Spinal cord (tissue), 9 donors: ENCODE measurements at regions not wholly inside any gene's neighbourhood (a gene's known extent, or its start where the extent isn't known, plus 50 kb on each side); places are given as distances from the start of the nearest gene placed in this dataset.
A peak's percentile ranks its signal among the peaks of the same experiment; 100 is the strongest.
"Not testable (repeated sequence)": the region's sequence is repeated elsewhere in the genome, so short reads cannot be mapped to it uniquely, and the experiment has no call there.

Source experiments
- DNase-seq, 6 donors: peaks; one replicate each; pipeline versions ENCODE4 v3.0.0 to v3.0.0-alpha.2; 2013 to 2015; ENCODE audit warnings: low spot score in 6 of 6, low read depth in 4 of 6
- H3K27ac ChIP-seq: one replicate; pipeline ENCODE4 v1.5.1; 2013; ENCODE audit warnings: low read depth, low read length, control low read depth
- H3K27me3 ChIP-seq: one replicate; pipeline ENCODE4 v1.6.1; 2013; ENCODE audit warnings: low read length; ENCODE audit not compliant: control insufficient read depth, insufficient read depth
- H3K36me3 ChIP-seq: one replicate; pipeline ENCODE4 v1.6.1; 2013; ENCODE audit warnings: low read length; ENCODE audit not compliant: control insufficient read depth, insufficient read depth
- H3K4me1 ChIP-seq: one replicate; pipeline ENCODE4 v1.6.1; 2013; ENCODE audit warnings: low read length; ENCODE audit not compliant: control insufficient read depth, insufficient read depth
- H3K4me3 ChIP-seq: one replicate; pipeline ENCODE4 v1.5.1; 2013; ENCODE audit warnings: low read depth, low read length, control low read depth
- H3K9me3 ChIP-seq: one replicate; pipeline ENCODE4 v1.6.1; 2013; ENCODE audit warnings: low read length; ENCODE audit not compliant: control insufficient read depth, insufficient read depth
- WGBS: methylation state at CpG from one replicate; pipeline ENCODE4 v1.1.5; 2013; ENCODE audit warnings: missing lambda C conversion rate; ENCODE audit not compliant: insufficient coverage; 5-methylcytosine and 5-hydroxymethylcytosine counted together
- donor health status: healthy.

DNA sequence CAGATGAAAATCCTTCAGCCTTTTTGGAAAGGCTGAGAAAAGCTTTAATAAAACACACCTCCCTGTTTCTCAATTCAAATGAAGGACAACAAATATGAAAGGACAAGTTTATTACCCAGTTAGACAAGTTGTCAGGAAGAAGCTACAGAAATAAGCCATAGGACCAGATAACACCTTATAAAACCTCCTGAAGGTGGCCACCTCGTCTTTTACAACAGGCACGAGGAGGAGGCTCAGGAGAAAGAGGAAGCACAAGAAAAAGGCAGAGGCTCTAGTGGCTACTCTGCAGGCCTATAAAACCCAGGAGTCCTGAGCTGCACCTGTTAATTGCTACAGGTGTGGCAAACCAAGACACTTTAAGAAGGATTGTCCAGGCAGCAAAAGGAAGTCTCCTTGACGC, 352.1 kb upstream of the CDH18 start:
- Histone ChIP-seq H3K4me1 (no peaks in the 10 kb centered on the region), H3K27ac (no peak overlapping the region), H3K9me3 (peaks cover 4% of the 10 kb centered on the region), H3K27me3 (no peaks in the 10 kb centered on the region), H3K4me3 (no peak overlapping the region), H3K36me3 (no peaks in the 10 kb centered on the region)
- no peak for DNase-seq
- WGBS = 96% methylated on average over 3 of the region's 3 CpGs

DNA sequence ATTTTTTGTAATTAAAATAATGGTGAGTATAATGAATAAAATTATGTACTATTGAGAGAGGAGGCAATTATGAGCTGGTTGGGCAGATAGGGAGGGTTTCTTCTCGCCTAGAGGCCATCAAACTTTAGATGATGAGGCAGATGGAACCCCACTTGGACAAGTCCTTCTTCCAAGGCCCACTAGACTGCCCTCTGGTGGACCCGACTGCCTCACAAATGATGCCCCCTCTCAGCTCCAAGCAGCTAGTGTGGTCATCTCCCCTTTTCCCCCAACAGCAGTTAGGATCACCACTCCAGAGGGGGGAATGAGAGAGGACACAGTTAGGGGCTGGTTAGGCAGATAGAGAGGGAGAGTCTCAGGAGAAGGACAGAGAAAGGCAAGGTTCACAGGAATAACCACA, 348.0 kb upstream of the CDH18 start:
- H3K27me3 ChIP-seq = no peaks in the 10 kb centered on the region
- no peaks in the 10 kb centered on the region for H3K4me1 ChIP-seq
- DNase-seq = no peak
- peaks cover 4% of the 10 kb centered on the region for H3K9me3 ChIP-seq
- no CpG with 5 or more reads among the region's 2 CpGs for WGBS
- no peaks in the 10 kb centered on the region for H3K36me3 ChIP-seq
- H3K4me3 ChIP-seq = no peak overlapping the region
- no peak overlapping the region for H3K27ac ChIP-seq

DNA sequence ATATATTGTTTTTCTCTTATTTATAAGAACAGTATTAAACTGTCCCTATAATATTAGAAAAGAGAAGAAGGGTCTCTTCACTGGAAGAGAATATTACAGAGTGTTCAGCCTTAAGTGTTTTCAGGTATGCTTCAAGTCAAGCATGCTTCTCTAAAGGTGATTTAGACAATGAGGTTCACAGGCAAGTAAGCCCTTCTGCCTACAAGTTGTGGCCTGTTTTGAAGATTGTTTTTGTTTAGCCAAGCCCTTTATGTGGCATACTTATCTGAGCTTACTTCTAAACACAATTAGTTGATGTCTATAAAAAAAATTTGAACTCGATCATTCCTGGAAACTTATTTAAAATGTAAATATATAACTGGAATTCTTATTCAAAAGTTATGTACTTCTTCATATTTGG, 343.8 kb upstream of the CDH18 start:
- Histone ChIP-seq H3K4me3 (no peak overlapping the region), H3K27me3 (no peaks in the 10 kb centered on the region), H3K4me1 (no peaks in the 10 kb centered on the region), H3K9me3 (no peaks in the 10 kb centered on the region), H3K36me3 (no peaks in the 10 kb centered on the region), H3K27ac (no peak overlapping the region)
- no peak for DNase-seq
- no CpG with 5 or more reads among the region's 1 CpG for WGBS

DNA sequence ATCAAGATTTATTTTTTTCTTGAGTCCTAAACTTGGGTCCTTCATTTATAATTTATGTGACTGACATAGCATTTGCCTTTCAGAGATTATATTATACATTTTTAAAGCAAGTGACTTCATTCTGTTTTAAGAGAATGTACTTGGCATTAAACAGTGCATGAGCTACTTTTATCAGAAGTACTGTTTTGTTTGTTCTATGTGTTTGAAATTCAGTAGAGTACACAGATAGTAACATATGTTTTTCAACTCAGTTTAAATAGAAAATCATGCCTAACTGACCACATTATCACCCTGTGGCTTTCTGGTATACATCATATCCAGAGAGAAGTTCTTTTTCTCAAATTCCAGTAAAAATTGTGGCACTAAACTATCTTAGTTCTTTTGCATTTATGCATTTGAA, 335.3 kb upstream of the CDH18 start:
- H3K36me3 ChIP-seq = no peaks in the 10 kb centered on the region
- no peaks in the 10 kb centered on the region for H3K27me3 ChIP-seq
- no peak overlapping the region for H3K4me3 ChIP-seq
- H3K4me1 ChIP-seq = no peaks in the 10 kb centered on the region
- H3K27ac ChIP-seq = no peak overlapping the region
- DNase-seq = peak in 1 of 6 donors; percentile 14
- H3K9me3 ChIP-seq = no peaks in the 10 kb centered on the region

DNA sequence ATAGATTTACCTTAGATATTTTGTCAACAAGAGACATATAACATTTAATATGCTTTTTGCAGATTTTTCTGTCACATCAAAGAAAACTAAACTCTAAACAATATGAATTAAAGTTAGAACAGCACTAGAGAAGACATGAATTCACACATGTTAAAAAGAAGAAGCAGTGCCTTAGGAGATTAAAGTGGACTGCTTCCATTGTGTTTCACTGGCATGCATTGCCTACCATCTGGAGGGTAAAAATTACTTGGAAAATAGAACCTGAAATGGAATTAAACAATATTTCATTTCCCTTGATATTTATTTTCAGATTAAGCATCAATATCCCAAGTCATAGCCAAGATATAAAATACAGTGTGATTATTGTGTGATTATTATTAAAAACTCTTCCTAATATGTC, 319.4 kb upstream of the CDH18 start:
- Histone ChIP-seq H3K4me3 (no peak overlapping the region), H3K4me1 (no peaks in the 10 kb centered on the region), H3K36me3 (no peaks in the 10 kb centered on the region), H3K27me3 (no peaks in the 10 kb centered on the region), H3K9me3 (no peaks in the 10 kb centered on the region), H3K27ac (no peak overlapping the region)
- DNase-seq = no peak

DNA sequence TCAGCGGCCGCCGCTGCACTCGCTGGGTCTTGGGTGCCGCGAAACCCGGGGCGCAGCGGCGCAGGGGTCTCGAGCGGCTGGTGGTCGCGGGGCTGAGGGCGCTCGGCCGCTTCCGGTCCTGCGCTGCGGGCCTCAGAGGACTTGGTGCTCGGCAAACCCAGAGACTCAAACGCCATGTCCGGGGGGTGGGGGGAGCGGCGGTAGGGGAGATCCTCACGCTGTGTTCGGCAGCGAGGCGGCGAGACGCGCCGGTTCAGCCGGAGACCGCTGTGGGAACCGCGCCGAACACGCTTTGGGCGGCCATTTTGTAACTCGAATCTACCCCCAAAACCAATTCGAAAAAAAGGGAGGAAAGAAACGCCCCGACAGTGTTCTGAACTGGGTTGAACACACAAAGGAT, 317.5 kb upstream of the CDH18 start:
- Histone ChIP-seq H3K27me3 (no peaks in the 10 kb centered on the region), H3K27ac (no peak overlapping the region), H3K4me1 (no peaks in the 10 kb centered on the region), H3K36me3 (no peaks in the 10 kb centered on the region), H3K4me3 (no peak overlapping the region), H3K9me3 (no peaks in the 10 kb centered on the region)
- DNase-seq = no peak
- WGBS = 89% methylated on average over 35 of the region's 44 CpGs

DNA sequence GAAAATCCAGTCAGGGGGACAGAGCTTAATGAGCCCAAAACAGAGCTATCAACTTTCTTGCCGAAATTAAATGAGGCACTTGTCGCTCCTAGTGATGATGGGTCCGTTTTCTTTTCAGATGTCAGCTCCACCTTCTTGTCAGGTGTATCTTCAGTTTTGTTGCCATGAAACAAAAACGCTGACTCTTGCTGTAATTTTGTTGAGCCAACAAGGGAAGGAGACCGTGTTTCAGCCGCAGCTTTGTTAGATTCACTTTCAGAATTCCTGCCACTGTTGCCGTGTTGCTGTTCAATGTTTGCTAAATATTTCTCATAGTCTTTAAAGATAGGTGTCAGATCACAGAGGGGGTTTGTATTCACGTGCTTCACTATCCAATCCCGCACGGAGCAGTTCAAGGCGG, 316.6 kb upstream of the CDH18 start:
- H3K4me3 ChIP-seq, DNase-seq, H3K9me3 ChIP-seq, H3K4me1 ChIP-seq, H3K27ac ChIP-seq, H3K36me3 ChIP-seq, H3K27me3 ChIP-seq: not testable (repeated sequence)
- WGBS = 93% methylated on average over 6 of the region's 11 CpGs

DNA sequence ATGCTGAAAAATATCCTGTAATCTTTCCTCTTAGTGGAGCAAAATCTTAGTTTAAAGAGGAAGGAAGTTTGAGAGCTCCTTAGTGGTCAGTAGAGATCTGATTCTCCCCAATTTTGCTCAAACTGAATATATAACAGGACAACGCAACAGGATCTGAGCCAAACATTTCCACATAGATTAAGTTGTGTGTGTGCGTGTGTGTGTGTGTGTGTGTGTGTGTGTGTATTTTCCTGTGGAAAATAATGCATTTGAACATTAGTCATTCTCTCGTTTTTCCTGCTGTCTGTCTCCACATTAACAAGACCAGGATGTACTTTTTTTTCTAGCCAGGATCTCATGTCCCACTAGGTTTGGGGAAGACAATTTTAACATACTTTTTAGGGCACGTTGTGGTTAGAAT, 312.1 kb upstream of the CDH18 start:
- Histone ChIP-seq H3K4me3 (no peak overlapping the region), H3K36me3 (no peaks in the 10 kb centered on the region), H3K4me1 (no peaks in the 10 kb centered on the region), H3K27me3 (no peaks in the 10 kb centered on the region), H3K27ac (no peak overlapping the region), H3K9me3 (no peaks in the 10 kb centered on the region)
- no CpG with 5 or more reads among the region's 4 CpGs for WGBS
- no peak for DNase-seq

DNA sequence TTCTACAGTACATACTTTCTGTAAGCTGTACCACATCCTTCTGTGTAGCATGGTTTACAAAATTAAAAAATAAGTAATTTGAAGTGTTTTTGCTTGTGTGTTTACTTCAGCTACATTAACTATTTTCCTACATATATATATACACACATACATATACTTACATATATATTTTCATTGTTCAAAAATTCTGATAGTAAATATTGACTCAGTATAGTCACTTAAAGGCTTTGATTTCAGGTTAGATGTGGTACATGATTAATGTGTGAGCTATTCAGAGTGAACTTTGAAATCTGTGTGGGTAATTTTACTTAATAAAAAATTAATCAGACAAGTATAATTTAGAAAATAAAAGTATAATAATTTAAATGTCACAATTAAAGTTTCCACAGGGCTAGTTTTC, 306.7 kb upstream of the CDH18 start:
- no peaks in the 10 kb centered on the region for H3K36me3 ChIP-seq
- H3K27me3 ChIP-seq = no peaks in the 10 kb centered on the region
- no peaks in the 10 kb centered on the region for H3K9me3 ChIP-seq
- no peak for DNase-seq
- H3K27ac ChIP-seq = no peak overlapping the region
- no peaks in the 10 kb centered on the region for H3K4me1 ChIP-seq
- no peak overlapping the region for H3K4me3 ChIP-seq

DNA sequence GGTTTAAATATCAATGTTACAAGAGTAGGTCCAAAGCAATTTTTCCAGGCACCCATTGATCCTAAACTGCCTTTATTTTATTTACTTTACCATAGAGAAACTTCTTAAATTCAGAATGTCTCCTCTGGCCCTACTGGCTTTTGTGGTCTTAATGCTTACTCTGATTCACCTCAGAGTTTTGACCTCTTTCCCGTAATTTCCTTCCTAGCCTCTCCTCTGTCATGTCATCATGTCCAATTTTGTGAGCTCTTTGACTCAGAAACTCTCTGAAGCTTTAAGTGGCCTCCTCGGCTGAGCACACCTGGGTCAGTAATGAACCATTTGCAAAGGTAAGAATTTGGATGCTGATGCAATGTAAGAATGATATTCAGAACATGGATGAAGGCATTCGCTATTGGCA, 303.8 kb upstream of the CDH18 start:
- WGBS = 98% methylated on average over 3 of the region's 3 CpGs
- no peaks in the 10 kb centered on the region for H3K36me3 ChIP-seq
- no peaks in the 10 kb centered on the region for H3K4me1 ChIP-seq
- H3K27ac ChIP-seq = no peak overlapping the region
- no peak for DNase-seq
- H3K27me3 ChIP-seq = no peaks in the 10 kb centered on the region
- no peaks in the 10 kb centered on the region for H3K9me3 ChIP-seq
- no peak overlapping the region for H3K4me3 ChIP-seq

DNA sequence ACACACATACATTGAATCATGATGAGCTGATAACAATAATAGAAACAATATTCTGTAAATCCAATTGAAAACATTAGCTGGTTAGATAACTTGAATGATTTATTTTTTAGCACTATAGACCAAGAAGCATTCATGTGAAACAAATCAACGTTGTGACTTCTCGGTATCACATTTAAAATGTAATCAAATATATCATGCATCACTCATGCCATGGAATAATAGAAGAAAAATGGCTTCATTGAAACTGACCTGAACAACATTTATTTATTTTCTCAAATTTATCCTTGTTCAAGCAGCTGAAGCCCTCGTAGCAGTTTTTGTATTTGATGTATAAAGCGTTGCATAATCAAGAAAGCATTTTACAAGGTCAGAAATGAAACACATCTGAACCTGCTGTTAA, 299.6 kb upstream of the CDH18 start:
- Histone ChIP-seq H3K9me3 (no peaks in the 10 kb centered on the region), H3K36me3 (no peaks in the 10 kb centered on the region), H3K27ac (no peak overlapping the region), H3K4me1 (no peaks in the 10 kb centered on the region), H3K4me3 (no peak overlapping the region), H3K27me3 (no peaks in the 10 kb centered on the region)
- no peak for DNase-seq
- no CpG with 5 or more reads among the region's 4 CpGs for WGBS
